ENCODE measurements at regions not wholly inside any gene's neighbourhood (a gene's known extent, or its start where the extent isn't known, plus 50 kb on each side); places are given as distances from the start of the nearest gene placed in this dataset.
"Not testable (repeated sequence)": the region's sequence is repeated elsewhere in the genome, so short reads cannot be mapped to it uniquely, and the experiment has no call there.

GRCh38 chr1:29591601-29592260, 355.4 kb downstream of the PTPRU start:
- H3K27ac Mint-ChIP-seq, result no peak overlapping the region
- ATAC-seq (ENCODE audit: low read depth) (no peak), DNase-seq (ENCODE audit: low spot score in 2 of 2) (peak in 1 of 2 donors; percentile 2)
- H3K27me3 Mint-ChIP-seq, result peaks cover 11% of the 10 kb centered on the region
- H3K4me3 Mint-ChIP-seq, result no peak overlapping the region
- no peaks in the 10 kb centered on the region for H3K36me3 Mint-ChIP-seq
- peaks cover 7% of the 10 kb centered on the region for H3K9me3 Mint-ChIP-seq
- no peaks in the 10 kb centered on the region for H3K4me1 Mint-ChIP-seq

- no peak for ATAC-seq (ENCODE audit: low read depth)
- H3K36me3 Mint-ChIP-seq, result no peaks in the 10 kb centered on the region
- H3K27ac Mint-ChIP-seq, result no peak overlapping the region
- no peak for DNase-seq (ENCODE audit: low spot score in 2 of 2)
- H3K4me1 Mint-ChIP-seq, result no peaks in the 10 kb centered on the region
- H3K4me3 Mint-ChIP-seq, result no peak overlapping the region
- H3K9me3 Mint-ChIP-seq, result peaks cover 9% of the 10 kb centered on the region
- H3K27me3 Mint-ChIP-seq, result peaks cover 12% of the 10 kb centered on the region
These were observed 354.6 kb downstream of the PTPRU start for GRCh38 chr1:29590583-29591565.

- not testable (repeated sequence) for H3K27ac Mint-ChIP-seq; H3K4me3 Mint-ChIP-seq; H3K4me1 Mint-ChIP-seq; H3K9me3 Mint-ChIP-seq; DNase-seq (ENCODE audit: low spot score in 2 of 2); ATAC-seq (ENCODE audit: low read depth); H3K36me3 Mint-ChIP-seq
- H3K27me3 Mint-ChIP-seq, result peaks cover 13% of the 10 kb centered on the region
These were observed 353.4 kb downstream of the PTPRU start for GRCh38 chr1:29589716-29590115.

- H3K9me3 Mint-ChIP-seq, result peaks cover 9% of the 10 kb centered on the region
- H3K27me3 Mint-ChIP-seq, result peaks cover 12% of the 10 kb centered on the region
- no peak overlapping the region for H3K27ac Mint-ChIP-seq
- H3K4me1 Mint-ChIP-seq, result no peaks in the 10 kb centered on the region
- DNase-seq (ENCODE audit: low spot score in 2 of 2), result no peak
- H3K36me3 Mint-ChIP-seq, result no peaks in the 10 kb centered on the region
- no peak overlapping the region for H3K4me3 Mint-ChIP-seq
- no peak for ATAC-seq (ENCODE audit: low read depth)
These were observed 350.8 kb downstream of the PTPRU start for GRCh38 chr1:29586991-29587745.

- DNase-seq (ENCODE audit: low spot score in 2 of 2) (no peak), ATAC-seq (ENCODE audit: low read depth) (no peak)
- Mint-ChIP-seq H3K27ac (no peak overlapping the region), H3K9me3 (peaks cover 9% of the 10 kb centered on the region), H3K27me3 (peaks cover 11% of the 10 kb centered on the region), H3K36me3 (no peaks in the 10 kb centered on the region), H3K4me3 (no peak overlapping the region), H3K4me1 (no peaks in the 10 kb centered on the region)
These were observed 349.9 kb downstream of the PTPRU start for GRCh38 chr1:29586215-29586614.

GRCh38 chr1:29585656-29586055, 349.3 kb downstream of the PTPRU start:
- no peaks in the 10 kb centered on the region for H3K4me1 Mint-ChIP-seq
- H3K27me3 Mint-ChIP-seq, result peaks cover 11% of the 10 kb centered on the region
- DNase-seq (ENCODE audit: low spot score in 2 of 2) (no peak), ATAC-seq (ENCODE audit: low read depth) (no peak)
- H3K27ac Mint-ChIP-seq, result no peak overlapping the region
- H3K4me3 Mint-ChIP-seq, result no peak overlapping the region
- H3K9me3 Mint-ChIP-seq, result peaks cover 9% of the 10 kb centered on the region
- no peaks in the 10 kb centered on the region for H3K36me3 Mint-ChIP-seq

GRCh38 chr1:29585201-29585600, 348.9 kb downstream of the PTPRU start:
- no peak for DNase-seq (ENCODE audit: low spot score in 2 of 2)
- H3K36me3 Mint-ChIP-seq, result no peaks in the 10 kb centered on the region
- peaks cover 8% of the 10 kb centered on the region for H3K9me3 Mint-ChIP-seq
- H3K27ac Mint-ChIP-seq, result no peak overlapping the region
- no peak for ATAC-seq (ENCODE audit: low read depth)
- H3K4me3 Mint-ChIP-seq, result no peak overlapping the region
- H3K4me1 Mint-ChIP-seq, result no peaks in the 10 kb centered on the region
- peaks cover 10% of the 10 kb centered on the region for H3K27me3 Mint-ChIP-seq

GRCh38 chr1:29584776-29585175, 348.5 kb downstream of the PTPRU start:
- ATAC-seq (ENCODE audit: low read depth), result no peak
- Mint-ChIP-seq H3K4me1 (no peaks in the 10 kb centered on the region), H3K9me3 (peaks cover 7% of the 10 kb centered on the region), H3K27ac (no peak overlapping the region), H3K36me3 (no peaks in the 10 kb centered on the region), H3K27me3 (peaks cover 8% of the 10 kb centered on the region), H3K4me3 (no peak overlapping the region)
- DNase-seq (ENCODE audit: low spot score in 2 of 2), result no peak

- DNase-seq (ENCODE audit: low spot score in 2 of 2), result no peak
- no peak for ATAC-seq (ENCODE audit: low read depth)
- peaks cover 7% of the 10 kb centered on the region for H3K9me3 Mint-ChIP-seq
- H3K4me1 Mint-ChIP-seq, result no peaks in the 10 kb centered on the region
- H3K4me3 Mint-ChIP-seq, result no peak overlapping the region
- H3K36me3 Mint-ChIP-seq, result no peaks in the 10 kb centered on the region
- H3K27me3 Mint-ChIP-seq, result peaks cover 8% of the 10 kb centered on the region
- H3K27ac Mint-ChIP-seq, result no peak overlapping the region
These were observed 348.0 kb downstream of the PTPRU start for GRCh38 chr1:29584362-29584761.

- Mint-ChIP-seq H3K9me3 (peaks cover 7% of the 10 kb centered on the region), H3K27ac (no peak overlapping the region), H3K4me1 (no peaks in the 10 kb centered on the region), H3K4me3 (no peak overlapping the region), H3K27me3 (peaks cover 7% of the 10 kb centered on the region), H3K36me3 (no peaks in the 10 kb centered on the region)
- DNase-seq (ENCODE audit: low spot score in 2 of 2) (no peak), ATAC-seq (ENCODE audit: low read depth) (no peak)
These were observed 347.4 kb downstream of the PTPRU start for GRCh38 chr1:29583727-29584126.

- no peaks in the 10 kb centered on the region for H3K9me3 Mint-ChIP-seq
- H3K27ac Mint-ChIP-seq, result no peak overlapping the region
- no peak for DNase-seq (ENCODE audit: low spot score in 2 of 2)
- H3K27me3 Mint-ChIP-seq, result peaks cover 2% of the 10 kb centered on the region
- H3K4me3 Mint-ChIP-seq, result no peak overlapping the region
- no peaks in the 10 kb centered on the region for H3K36me3 Mint-ChIP-seq
- no peak for ATAC-seq (ENCODE audit: low read depth)
- no peaks in the 10 kb centered on the region for H3K4me1 Mint-ChIP-seq
These were observed 344.9 kb downstream of the PTPRU start for GRCh38 chr1:29581256-29581655.

- H3K4me1 Mint-ChIP-seq, result no peaks in the 10 kb centered on the region
- DNase-seq (ENCODE audit: low spot score in 2 of 2) (no peak), ATAC-seq (ENCODE audit: low read depth) (no peak)
- no peaks in the 10 kb centered on the region for H3K36me3 Mint-ChIP-seq
- peaks cover 1% of the 10 kb centered on the region for H3K27me3 Mint-ChIP-seq
- H3K4me3 Mint-ChIP-seq, result no peak overlapping the region
- no peaks in the 10 kb centered on the region for H3K9me3 Mint-ChIP-seq
- H3K27ac Mint-ChIP-seq, result no peak overlapping the region
These were observed 343.6 kb downstream of the PTPRU start for GRCh38 chr1:29579821-29580425.

- Mint-ChIP-seq H3K36me3 (no peaks in the 10 kb centered on the region), H3K9me3 (no peaks in the 10 kb centered on the region), H3K27me3 (peaks cover 6% of the 10 kb centered on the region), H3K27ac (no peak overlapping the region), H3K4me3 (no peak overlapping the region), H3K4me1 (no peaks in the 10 kb centered on the region)
- ATAC-seq (ENCODE audit: low read depth), result no peak
- DNase-seq (ENCODE audit: low spot score in 2 of 2), result no peak
These were observed 341.2 kb downstream of the PTPRU start for GRCh38 chr1:29577512-29577911.

- Mint-ChIP-seq H3K27me3 (peaks cover 6% of the 10 kb centered on the region), H3K4me1 (no peaks in the 10 kb centered on the region), H3K27ac (no peak overlapping the region), H3K4me3 (no peak overlapping the region), H3K9me3 (no peaks in the 10 kb centered on the region), H3K36me3 (no peaks in the 10 kb centered on the region)
- ATAC-seq (ENCODE audit: low read depth) (no peak), DNase-seq (ENCODE audit: low spot score in 2 of 2) (no peak)
These were observed 340.2 kb downstream of the PTPRU start for GRCh38 chr1:29576510-29576909.

Data from memory B cell (primary cell).